PC-9 (cell line): ENCODE measurements at regions not wholly inside any gene's neighbourhood (a gene's known extent, or its start where the extent isn't known, plus 50 kb on each side); places are given as distances from the start of the nearest gene placed in this dataset.

Source experiments
- BruUV-seq: library from RNA; stranded (reverse); fragments of 400-500 nt; replicated peaks from 2 replicates; lab custom pipeline; 2021; lab: Mats Ljungman, UMichigan
- CTCF ChIA-PET: fragments of 300-600 bp; sonication (Branson Sonifier 250); formaldehyde crosslinking; loops from one replicate; lab custom pipeline; 2022; ENCODE audit warnings: antibody characterized with exemption; lab: Charles Lee
- POLR2A ChIA-PET: fragments of 300-600 bp; sonication (Branson Sonifier 250); formaldehyde crosslinking; loops from one replicate; lab custom pipeline; 2022; ENCODE audit warnings: antibody characterized with exemption; ENCODE audit not compliant: unreplicated experiment; lab: Charles Lee
- DNase-seq, 2 experiments: peaks; one replicate each; pipeline versions ENCODE4 v3.0.0 to v3.0.0-alpha.2; 2015 to 2022; ENCODE audit warnings: mixed read lengths in 1 of 2
- H2AFZ ChIP-seq: fragments of 200-600 bp; sonication (generic); 2 replicates; pipeline ENCODE4 v1.8.1; 2017; ENCODE audit warnings: antibody characterized with exemption
- H3F3A ChIP-seq: fragments of 200-600 bp; sonication (generic); 2 replicates; pipeline ENCODE4 v1.8.1; 2017; ENCODE audit warnings: antibody characterized with exemption, mild to moderate bottlenecking, low read depth; ENCODE audit not compliant: insufficient read depth
- H3K27ac ChIP-seq: fragments of 200-600 bp; sonication (generic); 2 replicates; pipeline ENCODE4 v1.6.1; 2016; ENCODE audit warnings: mixed run types
- H3K27me3 ChIP-seq: fragments of 200-600 bp; sonication (generic); 2 replicates; pipeline ENCODE4 v1.6.1; 2016; ENCODE audit warnings: low read depth, mixed run types; ENCODE audit not compliant: insufficient read depth
- H3K36me3 ChIP-seq: fragments of 200-600 bp; sonication (generic); 2 replicates; pipeline ENCODE4 v1.6.1; 2016; ENCODE audit warnings: low read depth, mixed run types
- H3K4me1 ChIP-seq: fragments of 200-600 bp; sonication (generic); replicated peaks from 2 replicates; pipeline ENCODE4 v1.6.1; 2016; ENCODE audit warnings: mixed run types; ENCODE audit not compliant: insufficient read depth
- H3K4me2 ChIP-seq: fragments of 200-600 bp; sonication (generic); 2 replicates; pipeline ENCODE4 v1.6.1; 2017; ENCODE audit warnings: mixed run types
- H3K4me3 ChIP-seq: fragments of 200-600 bp; sonication (generic); 2 replicates; pipeline ENCODE4 v1.6.1; 2016; ENCODE audit warnings: mixed run types
- H3K79me2 ChIP-seq: fragments of 200-600 bp; sonication (generic); 2 replicates; pipeline ENCODE4 v1.6.1; 2017; ENCODE audit warnings: low read depth, mixed run types
- H3K9me2 ChIP-seq: fragments of 200-600 bp; sonication (generic); 2 replicates; pipeline ENCODE4 v1.8.1; 2017; ENCODE audit warnings: mild to moderate bottlenecking; ENCODE audit not compliant: insufficient read depth
- H3K9me3 ChIP-seq: fragments of 200-600 bp; sonication (generic); 2 replicates; pipeline ENCODE4 v1.8.1; 2016; ENCODE audit warnings: low read depth; ENCODE audit not compliant: insufficient read depth
- H4K20me1 ChIP-seq: fragments of 200-600 bp; sonication (generic); 2 replicates; pipeline ENCODE4 v1.8.1; 2017; ENCODE audit not compliant: insufficient read depth
- EZH2 ChIP-seq: fragments of 200-600 bp; sonication (generic); IDR thresholded peaks from 2 replicates; pipeline ENCODE4 v1.8.0; 2017; ENCODE audit warnings: antibody characterized with exemption, low read depth
- intact Hi-C: fragments of 100-400 bp; cut with micrococcal nuclease; formaldehyde crosslinking; loops from one replicate; pipeline ENCODE4 v1.10.0; 2022; ENCODE audit not compliant: unreplicated experiment
- TF ChIP-seq, protein P1 (sequence below): fragments of 200-600 bp; sonication (generic); conservative IDR thresholded peaks from 2 replicates; pipeline ENCODE4 v1.6.1; 2017; ENCODE audit warnings: mixed run types, antibody characterized with exemption, mild to moderate bottlenecking, moderate library complexity

DNA sequence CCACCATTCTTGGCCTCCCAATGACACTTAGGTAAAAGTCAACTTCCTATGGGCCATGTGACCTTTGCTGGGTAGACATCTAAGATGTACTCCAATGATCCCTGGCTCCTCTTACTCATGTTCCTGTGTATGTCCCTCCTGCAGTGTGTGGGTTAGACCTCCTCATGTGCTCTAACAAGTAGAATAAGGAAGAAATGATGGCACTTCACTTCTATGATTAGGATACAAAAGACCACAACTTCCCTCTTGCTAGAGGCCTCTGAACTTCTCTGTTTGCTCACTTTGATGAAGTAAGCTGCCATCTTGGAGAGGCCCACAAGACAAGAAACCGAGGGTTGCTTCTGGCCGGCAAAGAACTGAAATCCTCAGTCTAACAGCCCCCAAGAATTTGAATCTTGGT, 131.8 kb downstream of the TAF11L14 start:
- Histone ChIP-seq H2AFZ (no peak overlapping the region), H3K4me1 (no peaks in the 10 kb centered on the region), H3K27ac (no peak overlapping the region), H3K36me3 (no peaks in the 10 kb centered on the region), H3K4me2 (no peak overlapping the region), H3F3A (no peaks in the 10 kb centered on the region), H3K27me3 (peaks cover 12% of the 10 kb centered on the region; the same call in 1 of the 2 replicates), H3K9me3 (no peaks in the 10 kb centered on the region), H4K20me1 (no peaks in the 10 kb centered on the region), H3K9me2 (no peaks in the 10 kb centered on the region), H3K79me2 (no peaks in the 10 kb centered on the region), H3K4me3 (no peak overlapping the region)
- BruUV-seq, result no TSS peak
- DNase-seq, result no peak
- intact Hi-C loops, result no loop called here
- TF ChIP-seq EZH2, result no peak
- TF ChIP-seq, protein P1, sequence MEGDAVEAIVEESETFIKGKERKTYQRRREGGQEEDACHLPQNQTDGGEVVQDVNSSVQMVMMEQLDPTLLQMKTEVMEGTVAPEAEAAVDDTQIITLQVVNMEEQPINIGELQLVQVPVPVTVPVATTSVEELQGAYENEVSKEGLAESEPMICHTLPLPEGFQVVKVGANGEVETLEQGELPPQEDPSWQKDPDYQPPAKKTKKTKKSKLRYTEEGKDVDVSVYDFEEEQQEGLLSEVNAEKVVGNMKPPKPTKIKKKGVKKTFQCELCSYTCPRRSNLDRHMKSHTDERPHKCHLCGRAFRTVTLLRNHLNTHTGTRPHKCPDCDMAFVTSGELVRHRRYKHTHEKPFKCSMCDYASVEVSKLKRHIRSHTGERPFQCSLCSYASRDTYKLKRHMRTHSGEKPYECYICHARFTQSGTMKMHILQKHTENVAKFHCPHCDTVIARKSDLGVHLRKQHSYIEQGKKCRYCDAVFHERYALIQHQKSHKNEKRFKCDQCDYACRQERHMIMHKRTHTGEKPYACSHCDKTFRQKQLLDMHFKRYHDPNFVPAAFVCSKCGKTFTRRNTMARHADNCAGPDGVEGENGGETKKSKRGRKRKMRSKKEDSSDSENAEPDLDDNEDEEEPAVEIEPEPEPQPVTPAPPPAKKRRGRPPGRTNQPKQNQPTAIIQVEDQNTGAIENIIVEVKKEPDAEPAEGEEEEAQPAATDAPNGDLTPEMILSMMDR, result no peak
- ChIA-PET POLR2A (no interaction called here), CTCF (no interaction called here)

DNA sequence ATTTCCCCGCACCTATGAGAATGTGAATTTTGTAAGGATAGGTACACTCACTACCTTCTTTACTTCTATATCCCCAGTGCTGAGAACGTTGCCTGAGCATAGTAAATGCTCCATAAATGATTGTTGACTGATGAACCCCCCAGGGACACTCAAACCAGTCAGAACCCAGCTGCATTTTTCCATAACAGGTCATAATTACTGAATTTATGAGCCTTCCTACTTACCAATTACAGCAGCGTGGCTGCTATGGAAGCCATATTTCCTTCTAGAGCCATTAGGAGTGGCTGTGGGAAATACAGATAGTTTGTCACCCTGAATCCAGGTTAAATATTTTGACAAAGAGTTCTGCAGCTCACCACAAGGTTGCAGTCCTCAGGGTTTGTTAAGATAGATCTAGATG, 135.0 kb downstream of the TAF11L14 start:
- DNase-seq, result no peak
- Histone ChIP-seq H3K27me3 (peaks cover 12% of the 10 kb centered on the region; the same call in 1 of the 2 replicates), H3K4me3 (no peak overlapping the region), H3K9me2 (no peaks in the 10 kb centered on the region), H3F3A (no peaks in the 10 kb centered on the region), H3K4me1 (no peaks in the 10 kb centered on the region), H3K4me2 (no peak overlapping the region), H3K27ac (no peak overlapping the region), H3K36me3 (no peaks in the 10 kb centered on the region), H4K20me1 (no peaks in the 10 kb centered on the region), H3K79me2 (no peaks in the 10 kb centered on the region), H3K9me3 (no peaks in the 10 kb centered on the region), H2AFZ (no peak overlapping the region)
- BruUV-seq, result no TSS peak
- TF ChIP-seq, protein P1, result no peak
- TF ChIP-seq EZH2, result no peak
- ChIA-PET CTCF (no interaction called here), POLR2A (no interaction called here)
- intact Hi-C loops, result no loop called here

DNA sequence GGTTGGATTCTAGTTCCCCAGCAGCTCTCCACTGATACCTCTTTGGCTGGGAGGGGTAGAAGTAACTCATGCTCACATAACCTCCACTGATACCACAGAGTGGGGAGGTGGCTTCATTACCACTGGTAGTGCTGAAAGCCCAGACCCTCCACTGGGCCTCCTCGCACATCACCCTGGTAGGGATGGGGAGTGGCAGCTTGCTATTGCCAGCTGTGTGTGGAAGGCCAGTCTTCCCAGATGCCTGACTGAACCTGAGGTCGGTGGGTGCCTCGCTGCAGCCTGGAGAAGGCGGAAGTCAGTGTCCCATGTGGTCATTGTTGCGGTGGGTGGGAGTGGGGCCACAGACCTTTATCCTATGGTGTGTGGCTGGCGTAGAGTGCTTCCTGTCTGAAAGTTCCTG, 138.0 kb downstream of the TAF11L14 start:
- H3K36me3 ChIP-seq, result no peaks in the 10 kb centered on the region
- TF ChIP-seq, protein P1, result no peak
- no peak for TF ChIP-seq EZH2
- no peak overlapping the region for H3K27ac ChIP-seq
- no peaks in the 10 kb centered on the region for H4K20me1 ChIP-seq
- no TSS peak for BruUV-seq
- intact Hi-C loops, result no loop called here
- no peak overlapping the region for H3K4me3 ChIP-seq
- H3K27me3 ChIP-seq, result peaks cover 8% of the 10 kb centered on the region
- H3K4me1 ChIP-seq, result no peaks in the 10 kb centered on the region
- H3K9me2 ChIP-seq, result no peaks in the 10 kb centered on the region
- ChIA-PET CTCF (no interaction called here), POLR2A (no interaction called here)
- no peak overlapping the region for H2AFZ ChIP-seq
- no peak for DNase-seq
- H3F3A ChIP-seq, result no peaks in the 10 kb centered on the region
- no peak overlapping the region for H3K4me2 ChIP-seq
- no peaks in the 10 kb centered on the region for H3K79me2 ChIP-seq
- no peaks in the 10 kb centered on the region for H3K9me3 ChIP-seq
